Ovary (tissue), 7 donors: ENCODE measurements at regions not wholly inside any gene's neighbourhood (a gene's known extent, or its start where the extent isn't known, plus 50 kb on each side); places are given as distances from the start of the nearest gene placed in this dataset.

Source experiments
- DNase-seq, 5 donors: peaks; one replicate each; pipeline ENCODE4 v3.0.0-alpha.2; 2019 to 2020
- H3K27ac ChIP-seq, 2 donors: fragments of 200-600 bp; one replicate each; pipeline versions ENCODE4 v1.5.1 to v1.8.0; 2019 to 2022
- H3K27me3 ChIP-seq: fragments of 200-600 bp; one replicate; pipeline ENCODE4 v1.8.0; 2022
- H3K36me3 ChIP-seq: fragments of 200-600 bp; sonication (generic); one replicate; pipeline ENCODE4 v1.5.1; 2019
- H3K4me1 ChIP-seq: one replicate; pipeline ENCODE4 v1.8.1; 2013; ENCODE audit warnings: mild to moderate bottlenecking, moderate library complexity; ENCODE audit not compliant: insufficient read depth
- H3K4me3 ChIP-seq: fragments of 200-600 bp; sonication (generic); one replicate; pipeline ENCODE4 v1.5.1; 2017
- H3K9me3 ChIP-seq, 2 donors: fragments of 200-600 bp in 1 of 2; sonication (generic) in 1 of 2; one replicate each; pipeline versions ENCODE4 v1.5.1 to v1.8.1; 2013 to 2019; ENCODE audit warnings: mild to moderate bottlenecking in 1 of 2, moderate library complexity in 1 of 2
- CTCF ChIP-seq, 3 donors: fragments of 450-650 bp in 2 of 3; fragments of 200-600 bp in 1 of 3; IDR thresholded peaks; one replicate each; pipeline versions ENCODE4 v1.5.1 to v1.8.0; 2016 to 2022; ENCODE audit warnings: antibody characterized with exemption in 3 of 3, mild to moderate bottlenecking in 1 of 3
- EP300 ChIP-seq: sonication (generic); formaldehyde crosslinking; IDR thresholded peaks from one replicate; pipeline ENCODE4 v1.6.1; 2017; ENCODE audit warnings: antibody characterized with exemption
- POLR2A ChIP-seq: fragments of 450-650 bp; IDR thresholded peaks from one replicate; pipeline ENCODE4 v1.6.1; 2017; ENCODE audit warnings: antibody characterized with exemption, mild to moderate bottlenecking, moderate library complexity
- WGBS, 3 donors: extraction: QIAGEN DNeasy Blood & Tissue Kit in 1 of 3; methylation state at CpG; one replicate each; pipeline versions ENCODE4 v1.1.5 to v1.1.7; 2013 to 2017; 5-methylcytosine and 5-hydroxymethylcytosine counted together
- intact Hi-C, 4 donors: fragments of 100-400 bp; cut with DNase I; formaldehyde crosslinking; loops; one replicate each; pipeline versions ENCODE4 v1.11.0 to v1.15.1; 2022 to 2023
- donor health status: DM: no; HTN: no; CAD: no; lungs with moderate emphysema.
- donor health status: DM: no; HTN: no; CAD: no.
- donor health status: Bipolar disorder and iron deficiency.
- donor health status: DM: no; HTN: no; CAD: no.
- donor health status: DM: yes; HTN: yes; CAD: no.

GRCh38 chr5:165739079-165739741 lies 2233.8 kb downstream of the MAT2B start:
- Histone ChIP-seq H3K9me3 (no peaks in the 10 kb centered on the region), H3K4me3 (no peak overlapping the region), H3K27me3 (no peaks in the 10 kb centered on the region), H3K36me3 (no peaks in the 10 kb centered on the region), H3K4me1 (no peaks in the 10 kb centered on the region), H3K27ac (no peak overlapping the region)
- intact Hi-C loops: no loop called here
- no peak for TF ChIP-seq EP300
- no peak for TF ChIP-seq CTCF (IDR thresholded peaks at IDR 0.05)
- no peak for TF ChIP-seq POLR2A
- DNase-seq: no peak
- WGBS, 3 donors: 83 to 85% (median 84%) methylated on average over 8 of the region's 8 CpGs

- intact Hi-C loops: no loop called here
- no peak for TF ChIP-seq CTCF (IDR thresholded peaks at IDR 0.05)
- H3K9me3 ChIP-seq: no peaks in the 10 kb centered on the region
- H3K4me3 ChIP-seq: no peak overlapping the region
- H3K27me3 ChIP-seq: no peaks in the 10 kb centered on the region
- WGBS, 3 donors: 73 to 82% (median 76%) methylated on average over 4 of the region's 4 CpGs
- H3K4me1 ChIP-seq: no peaks in the 10 kb centered on the region
- DNase-seq: no peak
- H3K27ac ChIP-seq: no peak overlapping the region
- no peaks in the 10 kb centered on the region for H3K36me3 ChIP-seq
These were observed 2252.4 kb downstream of the MAT2B start for GRCh38 chr5:165757791-165758190.

- WGBS, 3 donors: 61 to 74% (median 66%) methylated on average over 2 of the region's 2 CpGs
- Histone ChIP-seq H3K4me1 (no peaks in the 10 kb centered on the region), H3K27me3 (no peaks in the 10 kb centered on the region), H3K36me3 (no peaks in the 10 kb centered on the region), H3K9me3 (no peaks in the 10 kb centered on the region), H3K4me3 (no peak overlapping the region), H3K27ac (no peak overlapping the region)
- DNase-seq: no peak
- TF ChIP-seq POLR2A: no peak
- TF ChIP-seq CTCF (IDR thresholded peaks at IDR 0.05): no peak
- no peak for TF ChIP-seq EP300
- intact Hi-C loops: no loop called here
These were observed 2269.7 kb downstream of the MAT2B start for GRCh38 chr5:165775111-165775510.

- DNase-seq: no peak
- no peak overlapping the region for H3K4me3 ChIP-seq
- intact Hi-C loops: no loop called here
- H3K36me3 ChIP-seq: no peaks in the 10 kb centered on the region
- no peak for TF ChIP-seq CTCF (IDR thresholded peaks at IDR 0.05)
- H3K27me3 ChIP-seq: no peaks in the 10 kb centered on the region
- H3K27ac ChIP-seq: no peak overlapping the region
- 60 to 65% (median 63%) methylated on average over 1 of the region's 1 CpG for WGBS, 3 donors
- no peaks in the 10 kb centered on the region for H3K4me1 ChIP-seq
- H3K9me3 ChIP-seq: no peaks in the 10 kb centered on the region
These were observed 2274.1 kb downstream of the MAT2B start for GRCh38 chr5:165779505-165779904.
